WERI-Rb-1 (cell line): ENCODE measurements at regions not wholly inside any gene's neighbourhood (a gene's known extent, or its start where the extent isn't known, plus 50 kb on each side); places are given as distances from the start of the nearest gene placed in this dataset.
A peak's percentile ranks its signal among the peaks of the same experiment; 100 is the strongest.

ENCODE experiments used
- DNase-seq: peaks from one replicate; pipeline ENCODE4 v3.0.0-alpha.2; 2020
- H3K27ac ChIP-seq: fragments of 250-450 bp; sonication (Bioruptor Pico); 2 replicates; pipeline ENCODE4 v1.5.1; 2020; ENCODE audit warnings: mild to moderate bottlenecking, moderate library complexity
- H3K27me3 ChIP-seq: fragments of 250-450 bp; sonication (Bioruptor Pico); 2 replicates; pipeline ENCODE4 v1.5.1; 2021; ENCODE audit warnings: mild to moderate bottlenecking, low read depth, moderate library complexity; ENCODE audit not compliant: insufficient read depth, severe bottlenecking
- H3K36me3 ChIP-seq: fragments of 250-450 bp; sonication (Bioruptor Pico); 2 replicates; pipeline ENCODE4 v1.5.1; 2020; ENCODE audit warnings: mild to moderate bottlenecking, moderate library complexity
- H3K4me3 ChIP-seq: 2 replicates; pipeline ENCODE4 v1.5.1; 2011; ENCODE audit warnings: low read depth, mild to moderate bottlenecking, control low read depth, low read length
- H3K9me3 ChIP-seq: fragments of 250-450 bp; sonication (Bioruptor Pico); 2 replicates; pipeline ENCODE4 v1.5.1; 2021; ENCODE audit warnings: mild to moderate bottlenecking, moderate library complexity; ENCODE audit not compliant: severe bottlenecking
- TF ChIP-seq, protein P1 (sequence below): IDR thresholded peaks from 2 replicates; pipeline ENCODE4 v1.5.1; 2011; ENCODE audit warnings: low read depth, mild to moderate bottlenecking, control low read depth, inconsistent platforms, low read length

DNA sequence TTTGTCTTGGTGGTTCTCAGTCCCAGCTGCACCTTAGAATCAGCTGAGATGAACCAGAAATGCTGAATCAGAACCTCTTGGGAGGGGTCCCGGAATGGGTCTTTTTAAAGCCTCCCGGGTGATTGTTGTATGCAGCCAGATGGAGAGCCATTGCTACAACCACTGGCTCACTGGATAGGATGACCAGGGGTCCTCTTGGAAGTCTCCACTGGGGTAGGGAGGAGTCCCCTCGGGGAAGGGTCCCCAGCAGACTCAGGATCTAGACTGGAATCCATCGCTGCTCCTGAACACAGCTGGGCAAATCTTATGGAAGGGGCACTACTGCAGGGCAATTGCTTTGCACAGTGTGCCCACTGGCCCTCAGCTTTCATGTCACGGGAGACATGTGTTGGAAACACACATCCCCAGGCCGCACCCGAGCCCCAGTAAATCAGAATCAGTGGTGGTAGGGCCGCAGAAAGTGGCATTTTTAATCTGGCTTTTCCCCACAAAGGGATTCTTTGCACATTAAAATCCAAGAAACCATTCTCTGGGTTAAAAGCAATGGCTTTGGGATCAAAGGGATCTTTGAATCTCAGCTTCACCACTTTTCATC is 117.3 kb downstream of the IRX5 start:
- no peaks in the 10 kb centered on the region for H3K9me3 ChIP-seq

DNA sequence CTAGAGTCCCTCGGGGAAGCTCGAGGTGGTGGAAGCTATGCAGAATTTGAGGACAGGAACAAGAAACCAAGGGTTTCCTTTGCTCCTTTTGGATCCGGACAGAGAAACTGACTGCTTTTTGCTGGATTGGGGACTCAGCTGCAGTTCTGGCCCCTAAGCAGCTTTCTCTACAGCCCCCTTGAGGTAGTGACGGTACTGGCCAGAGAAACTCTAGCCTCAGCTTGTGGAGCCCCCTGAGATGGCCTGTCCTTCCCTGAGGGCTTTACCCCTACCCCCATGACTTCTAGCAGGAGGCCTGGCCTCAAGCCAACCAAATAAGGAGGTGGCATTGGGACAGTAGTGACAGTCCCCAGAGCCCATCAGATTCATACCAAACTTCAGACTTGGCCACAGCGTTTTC is 118.1 kb downstream of the IRX5 start:
- Histone ChIP-seq H3K27ac (no peak overlapping the region), H3K9me3 (no peaks in the 10 kb centered on the region), H3K27me3 (no peaks in the 10 kb centered on the region), H3K4me3 (no peak overlapping the region), H3K36me3 (no peaks in the 10 kb centered on the region)
- TF ChIP-seq, protein P1, sequence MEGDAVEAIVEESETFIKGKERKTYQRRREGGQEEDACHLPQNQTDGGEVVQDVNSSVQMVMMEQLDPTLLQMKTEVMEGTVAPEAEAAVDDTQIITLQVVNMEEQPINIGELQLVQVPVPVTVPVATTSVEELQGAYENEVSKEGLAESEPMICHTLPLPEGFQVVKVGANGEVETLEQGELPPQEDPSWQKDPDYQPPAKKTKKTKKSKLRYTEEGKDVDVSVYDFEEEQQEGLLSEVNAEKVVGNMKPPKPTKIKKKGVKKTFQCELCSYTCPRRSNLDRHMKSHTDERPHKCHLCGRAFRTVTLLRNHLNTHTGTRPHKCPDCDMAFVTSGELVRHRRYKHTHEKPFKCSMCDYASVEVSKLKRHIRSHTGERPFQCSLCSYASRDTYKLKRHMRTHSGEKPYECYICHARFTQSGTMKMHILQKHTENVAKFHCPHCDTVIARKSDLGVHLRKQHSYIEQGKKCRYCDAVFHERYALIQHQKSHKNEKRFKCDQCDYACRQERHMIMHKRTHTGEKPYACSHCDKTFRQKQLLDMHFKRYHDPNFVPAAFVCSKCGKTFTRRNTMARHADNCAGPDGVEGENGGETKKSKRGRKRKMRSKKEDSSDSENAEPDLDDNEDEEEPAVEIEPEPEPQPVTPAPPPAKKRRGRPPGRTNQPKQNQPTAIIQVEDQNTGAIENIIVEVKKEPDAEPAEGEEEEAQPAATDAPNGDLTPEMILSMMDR: peak; percentile 35; the same call in 1 of the 2 replicates
- no peak for DNase-seq

More for the DNA sequence above, 117.3 kb downstream of the IRX5 start:
- TF ChIP-seq, protein P1: no peak
- Histone ChIP-seq H3K4me3 (no peak overlapping the region), H3K36me3 (no peaks in the 10 kb centered on the region), H3K27ac (no peak overlapping the region), H3K27me3 (no peaks in the 10 kb centered on the region)
- DNase-seq: no peak

DNA sequence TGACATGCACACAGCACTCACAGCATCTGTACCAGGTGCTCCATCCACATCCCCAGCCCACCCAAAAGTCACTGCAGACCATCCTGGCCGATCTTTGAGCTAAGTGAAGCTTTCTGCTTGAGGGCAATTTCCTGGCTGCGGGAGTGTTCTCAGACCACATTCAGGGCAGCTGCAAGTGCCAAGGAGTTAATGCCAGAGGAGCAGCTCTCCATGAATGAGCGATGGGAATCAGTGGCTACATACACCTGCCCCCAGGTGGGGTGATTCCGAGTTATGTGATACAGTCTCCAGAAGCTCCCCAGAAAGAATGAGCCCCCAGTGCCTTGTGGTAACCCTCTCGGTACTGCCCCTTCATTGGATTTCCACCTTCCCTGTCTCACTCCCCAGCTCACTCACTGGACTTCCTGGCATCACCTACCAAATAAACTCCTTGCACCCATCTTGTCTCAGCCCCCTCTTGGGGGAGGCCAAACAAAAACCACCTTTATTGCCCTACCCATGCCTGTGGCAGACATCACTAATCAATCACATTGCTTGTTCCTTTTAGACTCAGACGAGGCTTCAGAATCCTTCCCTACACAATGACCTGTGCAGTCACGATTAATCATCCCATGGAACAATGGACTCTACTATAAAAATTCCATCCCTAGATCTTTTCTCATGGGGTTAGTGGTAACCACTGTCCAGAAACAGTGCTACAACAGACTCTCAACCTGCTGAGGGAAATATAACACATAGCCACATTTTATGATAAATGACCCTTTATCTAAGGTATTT is 121.1 kb downstream of the IRX5 start:
- Histone ChIP-seq H3K9me3 (no peaks in the 10 kb centered on the region), H3K4me3 (no peak overlapping the region), H3K27me3 (no peaks in the 10 kb centered on the region), H3K27ac (no peak overlapping the region), H3K36me3 (no peaks in the 10 kb centered on the region)
- DNase-seq: no peak
- TF ChIP-seq, protein P1: no peak

DNA sequence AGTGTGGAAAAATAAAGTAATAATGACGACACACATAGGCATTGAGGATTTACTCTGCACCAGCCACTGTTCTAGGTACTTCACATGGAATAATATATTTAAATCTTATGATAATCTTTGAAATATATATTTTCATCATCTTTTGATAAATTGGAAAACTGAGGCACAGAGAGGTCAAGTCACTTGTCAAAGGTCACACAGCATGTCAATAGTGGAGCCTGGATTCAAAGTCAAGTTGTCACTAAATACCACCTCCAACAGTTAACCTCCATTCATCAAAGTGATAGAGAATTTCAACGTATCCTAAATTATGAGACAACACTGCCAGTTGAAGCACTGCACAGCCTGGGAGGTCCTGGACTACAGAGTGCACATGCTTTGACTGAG is 121.7 kb downstream of the IRX5 start:
- Histone ChIP-seq H3K4me3 (no peak overlapping the region), H3K9me3 (no peaks in the 10 kb centered on the region), H3K27me3 (no peaks in the 10 kb centered on the region), H3K27ac (no peak overlapping the region), H3K36me3 (no peaks in the 10 kb centered on the region)
- TF ChIP-seq, protein P1: no peak
- DNase-seq: no peak

DNA sequence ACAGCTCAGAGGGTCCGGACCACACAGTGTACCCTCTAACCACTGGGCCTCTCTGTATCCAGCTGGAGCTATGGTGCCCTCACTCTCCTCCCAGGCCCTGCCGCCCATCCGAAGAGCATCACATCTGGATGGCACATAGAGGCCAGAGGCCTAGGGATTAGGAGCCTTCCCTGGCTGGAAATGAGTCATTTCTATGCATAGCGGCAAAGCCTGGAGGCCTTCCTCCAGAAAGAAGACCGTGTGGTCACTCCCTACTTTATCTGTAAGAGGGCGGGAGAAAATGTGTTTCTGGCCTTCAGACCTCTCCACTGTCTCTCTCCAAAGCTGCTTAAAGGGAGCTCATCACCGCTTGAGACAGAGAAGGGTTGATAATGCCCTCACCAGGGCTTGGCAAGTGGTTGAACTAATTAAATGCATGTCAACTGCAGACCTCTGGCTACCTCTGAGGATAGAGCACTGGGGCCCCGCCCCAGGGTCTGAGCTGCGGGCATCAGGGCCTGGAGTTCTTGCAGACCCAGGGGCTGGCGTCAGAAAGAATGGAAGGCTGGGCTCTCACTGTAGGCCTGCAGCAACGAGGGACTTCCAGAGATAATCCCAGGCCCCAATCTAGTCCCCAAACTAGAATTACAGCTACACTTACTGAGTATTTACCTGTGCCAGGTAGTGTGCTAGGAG is 122.2 kb downstream of the IRX5 start:
- Histone ChIP-seq H3K36me3 (no peaks in the 10 kb centered on the region), H3K9me3 (no peaks in the 10 kb centered on the region), H3K4me3 (no peak overlapping the region), H3K27me3 (no peaks in the 10 kb centered on the region), H3K27ac (no peak overlapping the region)
- peak; percentile 51 for DNase-seq
- TF ChIP-seq, protein P1: no peak
